ENCODE measurements at regions not wholly inside any gene's neighbourhood (a gene's known extent, or its start where the extent isn't known, plus 50 kb on each side); places are given as distances from the start of the nearest gene placed in this dataset.

GRCh38 chr2:206392118-206392517 is 51.2 kb upstream of the ADAM23 start:
- intact Hi-C loops (cut with micrococcal nuclease; ENCODE audit: unreplicated experiment), result no loop called here

More at GRCh38 chr2:206392118-206392517, 51.2 kb upstream of the ADAM23 start:
- TF ChIP-seq CTCF (conservative IDR thresholded peaks at IDR 0.05; ENCODE audit: low read length), result peak; percentile 84
- TF ChIP-seq EZH2phosphoT487 (IDR thresholded peaks at IDR 0.05; ENCODE audit: borderline replicate concordance, low read depth, low read length), result no peak
- no peak overlapping the region for H3K4me3 ChIP-seq (ENCODE audit: low read depth, low read length, poor library complexity, severe bottlenecking)
- no peaks in the 10 kb centered on the region for H3K4me1 ChIP-seq (ENCODE audit: insufficient read depth, low read length, poor library complexity, severe bottlenecking)
- POLR2A ChIA-PET, result no interaction called here
- no peaks in the 10 kb centered on the region for H3K79me2 ChIP-seq (ENCODE audit: insufficient read depth, low read depth, low read length)
- no peaks in the 10 kb centered on the region for H3K9me3 ChIP-seq (ENCODE audit: low read length)
- peak; percentile 48 for DNase-seq (ENCODE audit: low spot score)
- H3K9me2 ChIP-seq (ENCODE audit: insufficient read depth, low read length), result no peaks in the 10 kb centered on the region
- no peaks in the 10 kb centered on the region for H4K20me1 ChIP-seq (ENCODE audit: insufficient read depth, low read length)
- no peaks in the 10 kb centered on the region for H3K36me3 ChIP-seq (ENCODE audit: insufficient read depth, low read length)
- no peak overlapping the region for H3K27ac ChIP-seq (ENCODE audit: low read depth, low read length, poor library complexity, severe bottlenecking)
- no peak overlapping the region for H2AFZ ChIP-seq (ENCODE audit: low read length)
- no TSS peak for BruUV-seq (replicated peaks)
- H3K4me2 ChIP-seq (ENCODE audit: low read length), result no peak overlapping the region
- CTCF ChIA-PET (ENCODE audit: unreplicated experiment), result no interaction called here

Data from OCI-LY7 (cell line).